Esophagus muscularis mucosa (tissue), 4 donors: ENCODE measurements at regions not wholly inside any gene's neighbourhood (a gene's known extent, or its start where the extent isn't known, plus 50 kb on each side); places are given as distances from the start of the nearest gene placed in this dataset.

Source experiments
- DNase-seq: peaks from one replicate; pipeline ENCODE4 v3.0.0-alpha.2; 2017; ENCODE audit errors: extremely low spot score
- H3K27ac ChIP-seq, 4 donors: fragments of 200-600 bp; sonication (generic); replicated peaks in 1 of 4; 1 replicate in 3 of 4; 2 replicates in 1 of 4; pipeline ENCODE4 v1.5.1; 2016 to 2019; ENCODE audit warnings: mild to moderate bottlenecking in 1 of 4
- H3K27me3 ChIP-seq, 4 donors: fragments of 200-600 bp; sonication (generic); one replicate each; pipeline versions ENCODE4 v1.5.1 to v1.6.0; 2016 to 2019
- H3K36me3 ChIP-seq, 4 donors: fragments of 200-600 bp; sonication (generic); one replicate each; pipeline ENCODE4 v1.5.1; 2016 to 2019
- H3K4me1 ChIP-seq, 4 donors: fragments of 200-600 bp; sonication (generic); one replicate each; pipeline ENCODE4 v1.5.1; 2016 to 2019
- H3K4me3 ChIP-seq, 4 donors: fragments of 200-600 bp; sonication (generic); 1 replicate in 2 of 4; 2 replicates in 2 of 4; pipeline ENCODE4 v1.5.1; 2016 to 2019; ENCODE audit warnings: mild to moderate bottlenecking in 4 of 4, moderate library complexity in 1 of 4
- H3K9me3 ChIP-seq, 4 donors: fragments of 200-600 bp; sonication (generic); 1 replicate in 3 of 4; 2 replicates in 1 of 4; pipeline ENCODE4 v1.5.1; 2016 to 2019
- CTCF ChIP-seq, 3 experiments: fragments of 200-600 bp in 2 of 3; fragments of 450-650 bp in 1 of 3; sonication (generic) in 2 of 3; IDR thresholded peaks; one replicate each; pipeline ENCODE4 v1.5.1; 2017 to 2019; ENCODE audit warnings: antibody characterized with exemption in 3 of 3, mild to moderate bottlenecking in 2 of 3, moderate library complexity in 1 of 3
- EP300 ChIP-seq: sonication (generic); formaldehyde crosslinking; IDR thresholded peaks from one replicate; pipeline ENCODE4 v1.6.1; 2017; ENCODE audit warnings: antibody characterized with exemption
- POLR2A ChIP-seq: fragments of 450-650 bp; IDR thresholded peaks from one replicate; pipeline ENCODE4 v1.6.1; 2017; ENCODE audit warnings: antibody characterized with exemption, moderate library complexity, mild to moderate bottlenecking, low read depth
- POLR2AphosphoS5 ChIP-seq, 2 donors: sonication (generic); formaldehyde crosslinking; IDR thresholded peaks; one replicate each; pipeline ENCODE4 v1.6.1; 2017; ENCODE audit warnings: antibody characterized with exemption in 2 of 2
- WGBS: methylation state at CpG from one replicate; pipeline ENCODE4 v1.1.5; 2018; 5-methylcytosine and 5-hydroxymethylcytosine counted together
- intact Hi-C: fragments of 100-400 bp; cut with DNase I; formaldehyde crosslinking; loops from one replicate; pipeline ENCODE4 v1.15.1; 2023

GRCh38 chrX:134172588-134173259 is 64.3 kb upstream of the CCDC160 start:
- H3K36me3 ChIP-seq: no peaks in the 10 kb centered on the region
- H3K27ac ChIP-seq: peak overlapping the region in 2 of 4 donors; percentile 33 to 63
- no peak for DNase-seq
- TF ChIP-seq EP300 (no peak), CTCF (IDR thresholded peaks at IDR 0.05) (no peak), POLR2A (no peak), POLR2AphosphoS5 (IDR thresholded peaks at IDR 0.05) (no peak)
- H3K4me3 ChIP-seq: peak overlapping the region; percentile 56 to 62 (median 58)
- peaks cover 0 to 4% (median 0%) of the 10 kb centered on the region in 4 donors for H3K27me3 ChIP-seq
- 41% methylated on average over 34 of the region's 51 CpGs for WGBS
- H3K4me1 ChIP-seq: peaks cover 0 to 16% (median 15%) of the 10 kb centered on the region in 4 donors
- intact Hi-C loops: no loop called here
- no peaks in the 10 kb centered on the region for H3K9me3 ChIP-seq

GRCh38 chrX:134173541-134174272 is 63.3 kb upstream of the CCDC160 start:
- intact Hi-C loops: no loop called here
- no peak for TF ChIP-seq CTCF (IDR thresholded peaks at IDR 0.05)
- TF ChIP-seq POLR2AphosphoS5 (IDR thresholded peaks at IDR 0.05): no peak
- no peak for TF ChIP-seq EP300
- no peak for TF ChIP-seq POLR2A
- H3K27ac ChIP-seq: no peak overlapping the region
- H3K27me3 ChIP-seq: peaks cover 0 to 4% (median 0%) of the 10 kb centered on the region in 4 donors
- DNase-seq: no peak
- H3K36me3 ChIP-seq: no peaks in the 10 kb centered on the region
- peak overlapping the region; percentile 56 to 62 (median 58) for H3K4me3 ChIP-seq
- no peaks in the 10 kb centered on the region for H3K9me3 ChIP-seq
- WGBS: 22% methylated on average over 25 of the region's 27 CpGs
- peaks cover 0 to 16% (median 15%) of the 10 kb centered on the region in 4 donors for H3K4me1 ChIP-seq

GRCh38 chrX:134174273-134174660 is 62.7 kb upstream of the CCDC160 start:
- H3K9me3 ChIP-seq: no peaks in the 10 kb centered on the region
- no peak overlapping the region for H3K27ac ChIP-seq
- TF ChIP-seq POLR2AphosphoS5 (IDR thresholded peaks at IDR 0.05): no peak
- TF ChIP-seq EP300: no peak
- TF ChIP-seq CTCF (IDR thresholded peaks at IDR 0.05): no peak
- TF ChIP-seq POLR2A: no peak
- no peak for DNase-seq
- H3K27me3 ChIP-seq: peaks cover 0 to 4% (median 0%) of the 10 kb centered on the region in 4 donors
- H3K36me3 ChIP-seq: no peaks in the 10 kb centered on the region
- no peak overlapping the region for H3K4me3 ChIP-seq
- intact Hi-C loops: no loop called here
- whole genome bisulfite sequencing: 49% methylated on average over 4 of the region's 4 CpGs
- H3K4me1 ChIP-seq: peaks cover 0 to 16% (median 15%) of the 10 kb centered on the region in 4 donors

GRCh38 chrX:134174859-134175258 is 62.1 kb upstream of the CCDC160 start:
- TF ChIP-seq CTCF (IDR thresholded peaks at IDR 0.05) (no peak), EP300 (no peak), POLR2A (no peak), POLR2AphosphoS5 (IDR thresholded peaks at IDR 0.05) (no peak)
- intact Hi-C loops: no loop called here
- WGBS: 66% methylated on average over 9 of the region's 9 CpGs
- peaks cover 0 to 4% (median 0%) of the 10 kb centered on the region in 4 donors for H3K27me3 ChIP-seq
- DNase-seq: no peak
- H3K4me3 ChIP-seq: no peak overlapping the region
- H3K4me1 ChIP-seq: peaks cover 0 to 16% (median 15%) of the 10 kb centered on the region in 4 donors
- no peaks in the 10 kb centered on the region for H3K36me3 ChIP-seq
- H3K27ac ChIP-seq: no peak overlapping the region
- no peaks in the 10 kb centered on the region for H3K9me3 ChIP-seq
